ENCODE measurements at regions not wholly inside any gene's neighbourhood (a gene's known extent, or its start where the extent isn't known, plus 50 kb on each side); places are given as distances from the start of the nearest gene placed in this dataset.

GRCh38 chr7:67512481-67512880 is 515.8 kb downstream of the TYW1 start:
- no peaks in the 10 kb centered on the region for H3K9me2 ChIP-seq (ENCODE audit: insufficient read depth)
- no peaks in the 10 kb centered on the region for H3K27me3 ChIP-seq (replicated peaks; ENCODE audit: insufficient read depth)
- no peaks in the 10 kb centered on the region for H3K9me3 ChIP-seq (ENCODE audit: low read depth)
- no peaks in the 10 kb centered on the region for H3K36me3 ChIP-seq (ENCODE audit: low read depth)
- H2AFZ ChIP-seq: no peak overlapping the region
- in situ Hi-C loops (cut with MboI): no loop called here
- no peak for TF ChIP-seq EZH2 (IDR thresholded peaks at IDR 0.05; ENCODE audit: insufficient read depth, poor library complexity, severe bottlenecking)
- TF ChIP-seq EZH2phosphoT487 (IDR thresholded peaks at IDR 0.05; ENCODE audit: insufficient read depth, low read depth): no peak
- no peaks in the 10 kb centered on the region for H4K20me1 ChIP-seq (ENCODE audit: insufficient read depth)
- H3K9ac ChIP-seq: no peak overlapping the region
- no peak overlapping the region for H3K4me3 ChIP-seq
- H3K4me1 ChIP-seq (ENCODE audit: insufficient read depth): no peaks in the 10 kb centered on the region
- no peak overlapping the region for H3K27ac ChIP-seq
- WGBS, 2 experiments (ENCODE audit: low coverage in 1 of 2, low lambda C conversion rate in 2 of 2, missing lambda C conversion rate in 2 of 2): 5% methylated on average over 7 of the region's 7 CpGs
- DNase-seq: no peak
- H3F3A ChIP-seq (ENCODE audit: insufficient read depth): no peaks in the 10 kb centered on the region
- H3K79me2 ChIP-seq (ENCODE audit: insufficient read depth): no peaks in the 10 kb centered on the region
- no peak overlapping the region for H3K4me2 ChIP-seq (ENCODE audit: unreplicated experiment)

GRCh38 chr7:67518580-67518979 is 521.9 kb downstream of the TYW1 start:
- in situ Hi-C loops (cut with MboI): no loop called here
- WGBS, 2 experiments (ENCODE audit: low coverage in 1 of 2, low lambda C conversion rate in 2 of 2, missing lambda C conversion rate in 2 of 2): 7 to 8% methylated on average over 4 of the region's 4 CpGs
- H3K4me2 ChIP-seq (ENCODE audit: unreplicated experiment): no peak overlapping the region
- TF ChIP-seq EZH2phosphoT487 (IDR thresholded peaks at IDR 0.05; ENCODE audit: insufficient read depth, low read depth) (no peak), EZH2 (IDR thresholded peaks at IDR 0.05; ENCODE audit: insufficient read depth, poor library complexity, severe bottlenecking) (no peak)
- no peaks in the 10 kb centered on the region for H3K9me2 ChIP-seq (ENCODE audit: insufficient read depth)
- H3K9me3 ChIP-seq (ENCODE audit: low read depth): no peaks in the 10 kb centered on the region
- no peaks in the 10 kb centered on the region for H3K79me2 ChIP-seq (ENCODE audit: insufficient read depth)
- no peaks in the 10 kb centered on the region for H3K36me3 ChIP-seq (ENCODE audit: low read depth)
- H3K4me1 ChIP-seq (ENCODE audit: insufficient read depth): no peaks in the 10 kb centered on the region
- no peak overlapping the region for H3K4me3 ChIP-seq
- H3K27ac ChIP-seq: no peak overlapping the region
- DNase-seq: no peak
- H3F3A ChIP-seq (ENCODE audit: insufficient read depth): no peaks in the 10 kb centered on the region
- H3K27me3 ChIP-seq (replicated peaks; ENCODE audit: insufficient read depth): no peaks in the 10 kb centered on the region
- H3K9ac ChIP-seq: no peak overlapping the region
- H4K20me1 ChIP-seq (ENCODE audit: insufficient read depth): no peaks in the 10 kb centered on the region
- no peak overlapping the region for H2AFZ ChIP-seq

GRCh38 chr7:67519171-67519570 is 522.5 kb downstream of the TYW1 start:
- WGBS, 2 experiments (ENCODE audit: low coverage in 1 of 2, low lambda C conversion rate in 2 of 2, missing lambda C conversion rate in 2 of 2): 30 to 35% methylated on average over 3 of the region's 3 CpGs
- DNase-seq: no peak
- no peak for TF ChIP-seq EZH2 (IDR thresholded peaks at IDR 0.05; ENCODE audit: insufficient read depth, poor library complexity, severe bottlenecking)
- no peak for TF ChIP-seq EZH2phosphoT487 (IDR thresholded peaks at IDR 0.05; ENCODE audit: insufficient read depth, low read depth)
- Histone ChIP-seq H3K27me3 (replicated peaks; ENCODE audit: insufficient read depth) (no peaks in the 10 kb centered on the region), H3K27ac (no peak overlapping the region), H3K9ac (no peak overlapping the region), H3K4me3 (no peak overlapping the region), H2AFZ (no peak overlapping the region), H3F3A (ENCODE audit: insufficient read depth) (no peaks in the 10 kb centered on the region), H3K9me2 (ENCODE audit: insufficient read depth) (no peaks in the 10 kb centered on the region), H3K4me2 (ENCODE audit: unreplicated experiment) (no peak overlapping the region), H4K20me1 (ENCODE audit: insufficient read depth) (no peaks in the 10 kb centered on the region), H3K4me1 (ENCODE audit: insufficient read depth) (no peaks in the 10 kb centered on the region), H3K36me3 (ENCODE audit: low read depth) (no peaks in the 10 kb centered on the region), H3K9me3 (ENCODE audit: low read depth) (no peaks in the 10 kb centered on the region), H3K79me2 (ENCODE audit: insufficient read depth) (no peaks in the 10 kb centered on the region)
- in situ Hi-C loops (cut with MboI): no loop called here

GRCh38 chr7:67522504-67522903 is 525.9 kb downstream of the TYW1 start:
- no peaks in the 10 kb centered on the region for H3K9me2 ChIP-seq (ENCODE audit: insufficient read depth)
- no peaks in the 10 kb centered on the region for H4K20me1 ChIP-seq (ENCODE audit: insufficient read depth)
- no peaks in the 10 kb centered on the region for H3K36me3 ChIP-seq (ENCODE audit: low read depth)
- no peaks in the 10 kb centered on the region for H3F3A ChIP-seq (ENCODE audit: insufficient read depth)
- no peaks in the 10 kb centered on the region for H3K4me1 ChIP-seq (ENCODE audit: insufficient read depth)
- H3K4me2 ChIP-seq (ENCODE audit: unreplicated experiment): no peak overlapping the region
- WGBS, 2 experiments (ENCODE audit: low coverage in 1 of 2, low lambda C conversion rate in 2 of 2, missing lambda C conversion rate in 2 of 2): 15 to 19% methylated on average over 3 of the region's 3 CpGs
- no peak overlapping the region for H3K9ac ChIP-seq
- no peaks in the 10 kb centered on the region for H3K79me2 ChIP-seq (ENCODE audit: insufficient read depth)
- in situ Hi-C loops (cut with MboI): no loop called here
- H3K27ac ChIP-seq: no peak overlapping the region
- no peak for TF ChIP-seq EZH2 (IDR thresholded peaks at IDR 0.05; ENCODE audit: insufficient read depth, poor library complexity, severe bottlenecking)
- no peak for TF ChIP-seq EZH2phosphoT487 (IDR thresholded peaks at IDR 0.05; ENCODE audit: insufficient read depth, low read depth)
- no peaks in the 10 kb centered on the region for H3K27me3 ChIP-seq (replicated peaks; ENCODE audit: insufficient read depth)
- no peak overlapping the region for H2AFZ ChIP-seq
- DNase-seq: no peak
- H3K9me3 ChIP-seq (ENCODE audit: low read depth): no peaks in the 10 kb centered on the region
- no peak overlapping the region for H3K4me3 ChIP-seq

- no peak overlapping the region for H3K27ac ChIP-seq
Measured at GRCh38 chr7:67523713-67524112, 527.1 kb downstream of the TYW1 start.

More at GRCh38 chr7:67523713-67524112, 527.1 kb downstream of the TYW1 start:
- H2AFZ ChIP-seq: no peak overlapping the region
- no peaks in the 10 kb centered on the region for H3K4me1 ChIP-seq (ENCODE audit: insufficient read depth)
- H3K9me2 ChIP-seq (ENCODE audit: insufficient read depth): no peaks in the 10 kb centered on the region
- no peaks in the 10 kb centered on the region for H3K36me3 ChIP-seq (ENCODE audit: low read depth)
- H3K27me3 ChIP-seq (replicated peaks; ENCODE audit: insufficient read depth): no peaks in the 10 kb centered on the region
- H3K4me3 ChIP-seq: no peak overlapping the region
- in situ Hi-C loops (cut with MboI): no loop called here
- no peaks in the 10 kb centered on the region for H4K20me1 ChIP-seq (ENCODE audit: insufficient read depth)
- WGBS, 2 experiments (ENCODE audit: low coverage in 1 of 2, low lambda C conversion rate in 2 of 2, missing lambda C conversion rate in 2 of 2): 11 to 22% methylated on average over 4 of the region's 4 CpGs
- no peaks in the 10 kb centered on the region for H3K9me3 ChIP-seq (ENCODE audit: low read depth)
- H3K9ac ChIP-seq: no peak overlapping the region
- no peak overlapping the region for H3K4me2 ChIP-seq (ENCODE audit: unreplicated experiment)
- H3F3A ChIP-seq (ENCODE audit: insufficient read depth): no peaks in the 10 kb centered on the region
- TF ChIP-seq EZH2phosphoT487 (IDR thresholded peaks at IDR 0.05; ENCODE audit: insufficient read depth, low read depth): no peak
- TF ChIP-seq EZH2 (IDR thresholded peaks at IDR 0.05; ENCODE audit: insufficient read depth, poor library complexity, severe bottlenecking): no peak
- no peak for DNase-seq
- H3K79me2 ChIP-seq (ENCODE audit: insufficient read depth): no peaks in the 10 kb centered on the region

Data from GM23248 (cell line).